Astrocyte of the cerebellum (primary cell): ENCODE measurements at regions not wholly inside any gene's neighbourhood (a gene's known extent, or its start where the extent isn't known, plus 50 kb on each side); places are given as distances from the start of the nearest gene placed in this dataset.

Source experiments
- DNase-seq: peaks from one replicate; pipeline ENCODE4 v3.0.0-alpha.2; 2011; ENCODE audit warnings: low read depth
- H3K4me3 ChIP-seq: 2 replicates; pipeline ENCODE4 v1.5.1; 2011; ENCODE audit warnings: mild to moderate bottlenecking, low read depth, low read length, moderate library complexity
- in situ Hi-C: cut with HindIII; loops from 2 replicates; pipeline ENCODE4 v1.10.0; 2017; ENCODE audit warnings: low sequenced_read_pairs
- TF ChIP-seq, protein P1 (sequence below): IDR thresholded peaks from 2 replicates; pipeline ENCODE4 v1.5.1; 2012; ENCODE audit warnings: low read length, low read depth, moderate library complexity, mild to moderate bottlenecking; ENCODE audit errors: missing control alignments

DNA sequence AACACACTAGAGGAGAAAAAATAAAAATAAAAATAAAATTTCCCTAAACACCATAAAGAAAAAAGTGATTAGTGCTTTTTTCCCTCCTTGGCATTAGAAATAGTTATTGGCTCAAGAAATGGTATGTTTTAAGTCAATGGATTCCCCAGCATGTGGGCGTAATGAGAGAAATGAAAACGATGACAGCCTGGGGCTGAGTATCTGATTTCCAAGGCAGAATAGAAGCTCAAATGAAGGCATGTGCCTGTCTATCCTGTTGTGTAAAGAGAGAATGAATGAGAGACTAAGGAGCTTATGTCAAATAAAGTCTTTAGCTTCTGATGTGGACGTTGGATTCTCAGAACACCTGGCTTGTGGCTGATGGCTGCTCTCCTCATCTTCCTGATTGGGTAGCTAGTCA is 1408.4 kb upstream of the TMEM132C start:
- no peak for DNase-seq
- H3K4me3 ChIP-seq = no peak overlapping the region
- in situ Hi-C loops = no loop called here
- TF ChIP-seq, protein P1, sequence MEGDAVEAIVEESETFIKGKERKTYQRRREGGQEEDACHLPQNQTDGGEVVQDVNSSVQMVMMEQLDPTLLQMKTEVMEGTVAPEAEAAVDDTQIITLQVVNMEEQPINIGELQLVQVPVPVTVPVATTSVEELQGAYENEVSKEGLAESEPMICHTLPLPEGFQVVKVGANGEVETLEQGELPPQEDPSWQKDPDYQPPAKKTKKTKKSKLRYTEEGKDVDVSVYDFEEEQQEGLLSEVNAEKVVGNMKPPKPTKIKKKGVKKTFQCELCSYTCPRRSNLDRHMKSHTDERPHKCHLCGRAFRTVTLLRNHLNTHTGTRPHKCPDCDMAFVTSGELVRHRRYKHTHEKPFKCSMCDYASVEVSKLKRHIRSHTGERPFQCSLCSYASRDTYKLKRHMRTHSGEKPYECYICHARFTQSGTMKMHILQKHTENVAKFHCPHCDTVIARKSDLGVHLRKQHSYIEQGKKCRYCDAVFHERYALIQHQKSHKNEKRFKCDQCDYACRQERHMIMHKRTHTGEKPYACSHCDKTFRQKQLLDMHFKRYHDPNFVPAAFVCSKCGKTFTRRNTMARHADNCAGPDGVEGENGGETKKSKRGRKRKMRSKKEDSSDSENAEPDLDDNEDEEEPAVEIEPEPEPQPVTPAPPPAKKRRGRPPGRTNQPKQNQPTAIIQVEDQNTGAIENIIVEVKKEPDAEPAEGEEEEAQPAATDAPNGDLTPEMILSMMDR = no peak

DNA sequence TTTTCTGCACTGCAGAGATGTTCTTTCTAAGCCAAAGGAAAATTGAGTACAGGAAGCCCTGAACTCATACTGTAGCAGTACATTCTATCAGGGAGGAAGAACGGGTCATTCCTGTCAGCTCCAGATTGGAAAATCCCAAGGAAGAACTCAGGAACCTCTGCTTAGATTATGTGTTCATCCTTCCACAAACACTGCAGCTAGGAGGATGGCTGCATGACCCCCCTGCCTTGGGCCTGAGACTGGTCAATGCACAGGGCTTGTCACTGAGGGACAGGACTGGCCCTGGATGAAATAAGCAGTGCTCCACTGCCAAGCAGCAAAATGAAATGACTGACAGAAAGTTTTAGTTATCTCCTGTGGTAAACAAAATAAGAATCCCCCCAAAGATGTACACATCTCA is 1406.8 kb upstream of the TMEM132C start:
- TF ChIP-seq, protein P1 = no peak
- no peak for DNase-seq
- in situ Hi-C loops = no loop called here
- no peak overlapping the region for H3K4me3 ChIP-seq

DNA sequence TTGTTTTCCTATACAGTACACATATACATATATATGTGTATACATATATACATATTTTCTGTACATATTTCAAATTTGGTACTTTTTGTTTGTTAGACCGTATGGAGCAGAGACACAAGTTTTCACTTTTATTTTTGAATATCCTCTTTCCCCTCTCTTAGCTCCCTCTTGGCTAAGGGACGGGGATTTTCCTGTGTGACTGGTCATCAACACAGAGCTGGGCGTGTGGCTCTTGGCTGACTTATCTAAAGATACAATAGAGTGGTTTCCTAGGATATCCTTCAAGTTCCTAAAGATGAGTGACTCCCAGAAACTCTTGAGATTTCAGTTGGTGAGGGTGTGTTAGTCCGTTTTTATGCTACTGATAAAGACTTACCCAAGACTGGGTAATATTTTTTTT is 1404.5 kb upstream of the TMEM132C start:
- DNase-seq = no peak
- H3K4me3 ChIP-seq = no peak overlapping the region
- in situ Hi-C loops = no loop called here
- TF ChIP-seq, protein P1 = no peak

DNA sequence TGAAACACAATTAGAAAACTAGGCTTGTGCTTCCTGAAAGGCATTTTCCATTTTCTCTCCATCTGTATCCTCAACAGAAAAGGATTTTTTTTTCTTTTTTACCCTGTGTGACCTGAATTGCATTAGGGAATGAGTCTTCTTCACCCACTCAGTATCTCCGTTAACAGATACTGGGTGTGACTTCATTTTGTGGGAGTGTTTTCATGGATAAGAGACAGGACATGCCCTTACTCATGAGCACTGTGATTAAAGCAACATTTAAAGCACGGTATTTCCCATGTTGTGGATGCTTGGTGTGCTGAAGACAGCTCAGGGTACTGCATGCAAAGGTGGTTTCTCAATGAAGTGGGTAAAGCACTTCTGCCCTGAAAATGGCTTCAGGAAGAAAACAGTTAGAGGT is 1397.3 kb upstream of the TMEM132C start:
- in situ Hi-C loops = no loop called here

DNA sequence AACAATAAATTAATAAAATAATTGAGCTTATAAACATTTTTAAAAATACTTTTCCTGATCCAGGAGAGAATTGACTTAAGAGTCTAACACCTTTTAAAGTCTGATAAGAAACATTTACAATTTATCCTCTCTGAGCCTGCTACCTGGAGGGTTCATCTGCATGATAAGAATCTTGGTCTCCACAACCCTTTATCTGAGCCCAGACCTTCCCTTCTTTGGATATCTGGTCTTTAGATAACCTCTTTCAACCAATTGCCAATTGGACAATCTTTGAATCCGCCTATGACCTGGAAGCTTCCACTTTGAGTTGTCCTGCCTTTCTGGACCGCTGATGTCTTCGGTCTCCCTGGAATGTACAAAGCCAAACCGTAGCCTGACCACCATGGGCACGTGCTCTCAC is 1393.3 kb upstream of the TMEM132C start:
- DNase-seq = no peak

More for the DNA sequence above, 1397.3 kb upstream of the TMEM132C start:
- TF ChIP-seq, protein P1 = no peak
- no peak overlapping the region for H3K4me3 ChIP-seq
- DNase-seq = no peak

DNA sequence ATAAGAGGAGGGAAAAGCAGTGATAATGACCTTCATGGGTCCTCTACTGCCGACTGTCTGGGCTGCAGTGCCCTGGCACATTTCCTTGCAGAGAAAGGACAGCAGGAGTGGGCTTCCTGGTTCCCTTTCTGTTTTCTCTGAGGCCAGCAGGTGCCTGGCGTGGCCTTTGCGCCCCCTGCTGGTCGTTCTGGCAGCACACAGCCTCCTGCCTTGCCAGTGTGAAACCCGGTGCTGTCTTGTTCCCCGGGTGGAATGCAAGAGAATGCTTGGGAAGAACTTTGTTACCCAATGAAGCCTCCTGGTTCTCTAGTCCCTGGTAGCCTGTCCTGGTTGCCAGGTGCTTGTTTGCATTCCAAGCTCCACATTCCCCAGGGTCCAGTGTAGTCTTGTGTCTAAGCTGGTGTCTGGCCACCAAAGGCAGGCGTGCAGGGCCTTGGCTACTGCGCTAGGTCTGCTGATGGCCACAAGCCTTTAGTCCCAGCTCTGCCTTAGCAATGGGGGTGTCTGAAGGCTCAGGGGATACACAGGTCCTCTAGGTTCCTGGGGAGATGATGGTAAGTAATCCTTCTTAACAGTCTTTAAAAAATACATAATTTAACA is 1392.4 kb upstream of the TMEM132C start:
- DNase-seq = peak; percentile 23
- TF ChIP-seq, protein P1 = peak; percentile 94
- in situ Hi-C loops = no loop called here
- H3K4me3 ChIP-seq = no peak overlapping the region

More for the DNA sequence above, 1393.3 kb upstream of the TMEM132C start:
- in situ Hi-C loops = no loop called here
- TF ChIP-seq, protein P1 = no peak
- no peak overlapping the region for H3K4me3 ChIP-seq
